ENCODE measurements at regions not wholly inside any gene's neighbourhood (a gene's known extent, or its start where the extent isn't known, plus 50 kb on each side); places are given as distances from the start of the nearest gene placed in this dataset.

GRCh38 chr2:220241423-220241822, 614.0 kb downstream of the SLC4A3 start:
- TF ChIP-seq HDAC6 (IDR thresholded peaks at IDR 0.05; ENCODE audit: low read depth, low read length) (no peak), CTBP1 (IDR thresholded peaks at IDR 0.05; ENCODE audit: borderline replicate concordance) (no peak), POLR2A (conservative IDR thresholded peaks at IDR 0.05) (no peak), ZFPM2 (CRISPR knock-in tag; IDR thresholded peaks at IDR 0.05) (no peak), TARDBP (IDR thresholded peaks at IDR 0.05) (no peak), MAX (CRISPR knock-in tag; IDR thresholded peaks at IDR 0.05) (no peak), ESRRB (CRISPR knock-in tag; IDR thresholded peaks at IDR 0.05; ENCODE audit: borderline replicate concordance) (no peak), TAF1 (IDR thresholded peaks at IDR 0.05; ENCODE audit: control insufficient read depth, extremely low read depth, insufficient read depth, low read length, severe bottlenecking) (no peak), HMG20B (CRISPR knock-in tag; IDR thresholded peaks at IDR 0.05) (no peak), PHF8 (IDR thresholded peaks at IDR 0.05; ENCODE audit: borderline replicate concordance, low read length) (no peak), NFIC (IDR thresholded peaks at IDR 0.05) (no peak)

All from K562 (cell line).